NCI-H446 treated with DMSO at 0.1 percent for 48 hours (cell line): ENCODE measurements at regions not wholly inside any gene's neighbourhood (a gene's known extent, or its start where the extent isn't known, plus 50 kb on each side); places are given as distances from the start of the nearest gene placed in this dataset.

Source experiments
- DNase-seq: peaks from one replicate; lab custom pipeline; 2025; lab: John Stamatoyannopoulos, UW

GRCh38 chr2:16506366-16506765 is 159.3 kb downstream of the CYRIA start:
- DNase-seq: no peak

GRCh38 chr2:16496426-16497388 is 168.9 kb downstream of the CYRIA start:
- DNase-seq: no peak

GRCh38 chr2:16495509-16496208 is 170.0 kb downstream of the CYRIA start:
- DNase-seq: no peak

- no peak for DNase-seq
These were observed 170.7 kb downstream of the CYRIA start for GRCh38 chr2:16494836-16495508.

GRCh38 chr2:16493788-16494187 is 171.8 kb downstream of the CYRIA start:
- no peak for DNase-seq

- no peak for DNase-seq
These were observed 177.9 kb downstream of the CYRIA start for GRCh38 chr2:16487686-16488085.

- DNase-seq: no peak
These were observed 180.4 kb downstream of the CYRIA start for GRCh38 chr2:16485251-16485650.

- no peak for DNase-seq
These were observed 183.2 kb downstream of the CYRIA start for GRCh38 chr2:16482460-16482859.

- DNase-seq: no peak
These were observed 184.3 kb downstream of the CYRIA start for GRCh38 chr2:16481351-16481750.

- DNase-seq: no peak
These were observed 185.9 kb downstream of the CYRIA start for GRCh38 chr2:16479721-16480120.

GRCh38 chr2:16478434-16479210 is 187.0 kb downstream of the CYRIA start:
- no peak for DNase-seq

GRCh38 chr2:16477648-16478047 is 188.0 kb downstream of the CYRIA start:
- no peak for DNase-seq

GRCh38 chr2:16476866-16477265 is 188.8 kb downstream of the CYRIA start:
- no peak for DNase-seq

- no peak for DNase-seq
These were observed 189.6 kb downstream of the CYRIA start for GRCh38 chr2:16475986-16476567.

- DNase-seq: no peak
These were observed 190.0 kb downstream of the CYRIA start for GRCh38 chr2:16475586-16475985.

- DNase-seq: no peak
These were observed 192.1 kb downstream of the CYRIA start for GRCh38 chr2:16473575-16473974.

GRCh38 chr2:16470936-16471490 is 194.6 kb downstream of the CYRIA start:
- DNase-seq: no peak

- DNase-seq: no peak
These were observed 198.8 kb downstream of the CYRIA start for GRCh38 chr2:16466821-16467151.

GRCh38 chr2:16466133-16466820 is 199.4 kb downstream of the CYRIA start:
- DNase-seq: no peak

GRCh38 chr2:16464641-16465040 is 201.0 kb downstream of the CYRIA start:
- no peak for DNase-seq

GRCh38 chr2:16462958-16463357 is 202.7 kb downstream of the CYRIA start:
- no peak for DNase-seq
